ENCODE measurements at regions not wholly inside any gene's neighbourhood (a gene's known extent, or its start where the extent isn't known, plus 50 kb on each side); places are given as distances from the start of the nearest gene placed in this dataset.

DNA sequence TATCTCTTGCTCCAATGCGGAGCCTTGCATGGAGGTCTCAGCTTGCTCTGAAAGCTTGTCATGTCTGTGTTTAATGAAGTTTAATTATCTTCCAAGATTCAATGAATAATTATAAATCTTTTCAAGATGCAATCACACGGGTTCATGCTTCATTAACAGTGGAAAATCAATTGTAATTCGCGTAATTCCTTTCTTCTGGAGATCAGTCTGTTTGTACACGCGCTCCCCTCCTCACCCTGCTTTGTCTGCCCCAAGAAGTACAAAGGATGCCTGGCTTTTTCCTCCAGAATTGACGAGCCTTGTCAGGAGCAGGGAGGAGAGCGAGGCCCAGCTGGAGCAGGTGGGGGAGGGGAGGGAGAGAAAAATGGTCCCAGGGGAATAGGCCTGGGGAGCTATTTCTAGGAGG, 65.0 kb upstream of the DISP3 start:
- H3K9me1 ChIP-seq (ENCODE audit: control insufficient read depth, extremely low read depth, insufficient read depth, low read length) = no peaks in the 10 kb centered on the region
- H3K27me3 ChIP-seq (ENCODE audit: control insufficient read depth, extremely low read depth, insufficient read depth, low read length) = peaks cover 4% of the 10 kb centered on the region
- DNase-seq (ENCODE audit: low read depth, low spot score) (no peak), FAIRE-seq (no peak)
- no peaks in the 10 kb centered on the region for H3K36me3 ChIP-seq (ENCODE audit: control insufficient read depth in 2 of 2, extremely low read depth in 1 of 2, insufficient read depth in 2 of 2, low read length in 2 of 2)
- no peak overlapping the region for H3K9ac ChIP-seq (ENCODE audit: control insufficient read depth, extremely low read depth, insufficient read depth, low read length)
- H4K20me1 ChIP-seq (ENCODE audit: control insufficient read depth, extremely low read depth, insufficient read depth, low read length) = peaks cover 1% of the 10 kb centered on the region
- H3K4me1 ChIP-seq (ENCODE audit: control insufficient read depth, extremely low read depth, insufficient read depth, low read length) = no peaks in the 10 kb centered on the region
- no peaks in the 10 kb centered on the region for H3K79me2 ChIP-seq (ENCODE audit: control insufficient read depth, insufficient read depth, low read length)
- TF ChIP-seq, protein P1, sequence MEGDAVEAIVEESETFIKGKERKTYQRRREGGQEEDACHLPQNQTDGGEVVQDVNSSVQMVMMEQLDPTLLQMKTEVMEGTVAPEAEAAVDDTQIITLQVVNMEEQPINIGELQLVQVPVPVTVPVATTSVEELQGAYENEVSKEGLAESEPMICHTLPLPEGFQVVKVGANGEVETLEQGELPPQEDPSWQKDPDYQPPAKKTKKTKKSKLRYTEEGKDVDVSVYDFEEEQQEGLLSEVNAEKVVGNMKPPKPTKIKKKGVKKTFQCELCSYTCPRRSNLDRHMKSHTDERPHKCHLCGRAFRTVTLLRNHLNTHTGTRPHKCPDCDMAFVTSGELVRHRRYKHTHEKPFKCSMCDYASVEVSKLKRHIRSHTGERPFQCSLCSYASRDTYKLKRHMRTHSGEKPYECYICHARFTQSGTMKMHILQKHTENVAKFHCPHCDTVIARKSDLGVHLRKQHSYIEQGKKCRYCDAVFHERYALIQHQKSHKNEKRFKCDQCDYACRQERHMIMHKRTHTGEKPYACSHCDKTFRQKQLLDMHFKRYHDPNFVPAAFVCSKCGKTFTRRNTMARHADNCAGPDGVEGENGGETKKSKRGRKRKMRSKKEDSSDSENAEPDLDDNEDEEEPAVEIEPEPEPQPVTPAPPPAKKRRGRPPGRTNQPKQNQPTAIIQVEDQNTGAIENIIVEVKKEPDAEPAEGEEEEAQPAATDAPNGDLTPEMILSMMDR (optimal IDR thresholded peaks at IDR 0.05 in 1 of 3, IDR thresholded peaks at IDR 0.05 in 1 of 3, conservative IDR thresholded peaks at IDR 0.05 in 1 of 3; ENCODE audit: extremely low read depth in 1 of 3, insufficient read depth in 2 of 3, low read length in 3 of 3) = no peak
- no peak for TF ChIP-seq EZH2 (IDR thresholded peaks at IDR 0.05; ENCODE audit: low read length)
- no peak overlapping the region for H3K27ac ChIP-seq (ENCODE audit: control insufficient read depth, insufficient read depth, low read length)
- H3K4me3 ChIP-seq (ENCODE audit: control insufficient read depth in 2 of 3, extremely low read depth in 1 of 3, insufficient read depth in 2 of 3, low read depth in 1 of 3, low read length in 3 of 3) = no peak overlapping the region
- dilution Hi-C loops (cut with MboI; ENCODE audit: extremely low pct_ligation_motif_present, low sequenced_read_pairs) = no loop called here
- H2AFZ ChIP-seq (ENCODE audit: control insufficient read depth, low read length) = no peak overlapping the region
- no peak overlapping the region for H3K4me2 ChIP-seq (ENCODE audit: control insufficient read depth, extremely low read depth, insufficient read depth, low read depth, low read length)
- H3K9me3 ChIP-seq (ENCODE audit: control insufficient read depth, low read depth, low read length) = no peaks in the 10 kb centered on the region

DNA sequence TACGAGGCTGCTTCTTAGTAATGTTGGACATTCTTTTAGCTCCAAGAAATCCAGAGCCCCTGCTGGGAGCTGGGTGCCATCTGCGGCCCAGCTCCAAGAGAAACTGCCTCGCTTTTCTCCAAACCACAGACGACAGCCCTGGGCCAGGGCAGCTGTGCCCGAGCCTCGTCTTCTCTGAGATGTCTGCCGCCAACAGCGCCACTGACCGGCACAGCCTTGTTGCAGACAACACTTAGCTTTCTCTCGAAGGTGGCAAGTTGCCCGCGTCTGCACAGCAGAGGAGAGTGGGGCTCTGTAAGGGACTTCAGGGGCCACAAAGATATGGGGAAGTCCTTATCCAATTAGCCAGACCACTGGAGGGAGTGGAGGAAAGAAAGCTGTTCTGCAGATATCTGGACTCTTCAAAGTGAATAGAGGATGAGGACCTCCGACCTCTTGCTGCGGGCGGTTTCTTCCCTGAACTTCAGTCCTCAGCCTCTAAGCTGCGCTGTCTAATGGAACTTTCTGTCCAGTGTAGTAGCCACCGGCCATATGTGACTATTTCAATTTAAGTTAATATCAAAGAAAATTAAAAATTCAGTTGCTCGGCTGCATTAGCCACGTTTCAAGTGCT, 63.9 kb upstream of the DISP3 start:
- no peak overlapping the region for H3K9ac ChIP-seq (ENCODE audit: control insufficient read depth, extremely low read depth, insufficient read depth, low read length)
- dilution Hi-C loops (cut with MboI; ENCODE audit: extremely low pct_ligation_motif_present, low sequenced_read_pairs) = no loop called here
- FAIRE-seq (no peak), DNase-seq (ENCODE audit: low read depth, low spot score) (no peak)
- H3K4me1 ChIP-seq (ENCODE audit: control insufficient read depth, extremely low read depth, insufficient read depth, low read length) = no peaks in the 10 kb centered on the region
- no peak overlapping the region for H3K27ac ChIP-seq (ENCODE audit: control insufficient read depth, insufficient read depth, low read length)
- no peak overlapping the region for H3K4me3 ChIP-seq (ENCODE audit: control insufficient read depth in 2 of 3, extremely low read depth in 1 of 3, insufficient read depth in 2 of 3, low read depth in 1 of 3, low read length in 3 of 3)
- no peaks in the 10 kb centered on the region for H3K9me3 ChIP-seq (ENCODE audit: control insufficient read depth, low read depth, low read length)
- no peaks in the 10 kb centered on the region for H3K36me3 ChIP-seq (ENCODE audit: control insufficient read depth in 2 of 2, extremely low read depth in 1 of 2, insufficient read depth in 2 of 2, low read length in 2 of 2)
- peaks cover 2% of the 10 kb centered on the region for H4K20me1 ChIP-seq (ENCODE audit: control insufficient read depth, extremely low read depth, insufficient read depth, low read length)
- TF ChIP-seq, protein P1 (optimal IDR thresholded peaks at IDR 0.05 in 1 of 3, IDR thresholded peaks at IDR 0.05 in 1 of 3, conservative IDR thresholded peaks at IDR 0.05 in 1 of 3; ENCODE audit: extremely low read depth in 1 of 3, insufficient read depth in 2 of 3, low read length in 3 of 3) = no peak
- TF ChIP-seq EZH2 (IDR thresholded peaks at IDR 0.05; ENCODE audit: low read length) = no peak
- no peaks in the 10 kb centered on the region for H3K9me1 ChIP-seq (ENCODE audit: control insufficient read depth, extremely low read depth, insufficient read depth, low read length)
- no peak overlapping the region for H3K4me2 ChIP-seq (ENCODE audit: control insufficient read depth, extremely low read depth, insufficient read depth, low read depth, low read length)
- peaks cover 4% of the 10 kb centered on the region for H3K27me3 ChIP-seq (ENCODE audit: control insufficient read depth, extremely low read depth, insufficient read depth, low read length)
- H3K79me2 ChIP-seq (ENCODE audit: control insufficient read depth, insufficient read depth, low read length) = no peaks in the 10 kb centered on the region
- H2AFZ ChIP-seq (ENCODE audit: control insufficient read depth, low read length) = no peak overlapping the region
